Cardiac fibroblast (primary cell): ENCODE measurements at regions not wholly inside any gene's neighbourhood (a gene's known extent, or its start where the extent isn't known, plus 50 kb on each side); places are given as distances from the start of the nearest gene placed in this dataset.

Source experiments
- DNase-seq, 2 donors: peaks; one replicate each; pipeline versions ENCODE4 v3.0.0 to v3.0.0-alpha.2; 2010; ENCODE audit warnings: low read depth in 2 of 2
- H3K4me3 ChIP-seq, 2 donors: replicated peaks in 1 of 2; 1 replicate in 1 of 2; 2 replicates in 1 of 2; pipeline ENCODE4 v1.5.1; 2011; ENCODE audit warnings: low read depth in 2 of 2, low read length in 2 of 2, mild to moderate bottlenecking in 2 of 2, moderate library complexity in 1 of 2
- CTCF ChIP-seq: IDR thresholded peaks from one replicate; pipeline ENCODE4 v1.5.1; 2011; ENCODE audit warnings: low read depth, mild to moderate bottlenecking, low read length, inconsistent platforms

GRCh38 chr3:72549761-72550581, 298.3 kb downstream of the SHQ1 start:
- DNase-seq = no peak
- no peak for TF ChIP-seq CTCF
- H3K4me3 ChIP-seq = peak overlapping the region in 1 of 2 donors; percentile 3

GRCh38 chr3:72548981-72549380, 299.3 kb downstream of the SHQ1 start:
- TF ChIP-seq CTCF = no peak
- DNase-seq = no peak

GRCh38 chr3:72548461-72548860, 299.8 kb downstream of the SHQ1 start:
- DNase-seq = no peak
- TF ChIP-seq CTCF = no peak
- H3K4me3 ChIP-seq = no peak overlapping the region

More at GRCh38 chr3:72548981-72549380, 299.3 kb downstream of the SHQ1 start:
- H3K4me3 ChIP-seq = no peak overlapping the region

GRCh38 chr3:72547183-72547582, 301.1 kb downstream of the SHQ1 start:
- DNase-seq = no peak
- no peak for TF ChIP-seq CTCF
- no peak overlapping the region for H3K4me3 ChIP-seq

- no peak for TF ChIP-seq CTCF
- H3K4me3 ChIP-seq = no peak overlapping the region
- DNase-seq = no peak
Measured at GRCh38 chr3:72544239-72544638, 304.0 kb downstream of the SHQ1 start.

- no peak for DNase-seq
- H3K4me3 ChIP-seq = no peak overlapping the region
- no peak for TF ChIP-seq CTCF
Measured at GRCh38 chr3:72543246-72543645, 305.0 kb downstream of the SHQ1 start.
